ENCODE measurements at regions not wholly inside any gene's neighbourhood (a gene's known extent, or its start where the extent isn't known, plus 50 kb on each side); places are given as distances from the start of the nearest gene placed in this dataset.

- TF ChIP-seq, protein P1, sequence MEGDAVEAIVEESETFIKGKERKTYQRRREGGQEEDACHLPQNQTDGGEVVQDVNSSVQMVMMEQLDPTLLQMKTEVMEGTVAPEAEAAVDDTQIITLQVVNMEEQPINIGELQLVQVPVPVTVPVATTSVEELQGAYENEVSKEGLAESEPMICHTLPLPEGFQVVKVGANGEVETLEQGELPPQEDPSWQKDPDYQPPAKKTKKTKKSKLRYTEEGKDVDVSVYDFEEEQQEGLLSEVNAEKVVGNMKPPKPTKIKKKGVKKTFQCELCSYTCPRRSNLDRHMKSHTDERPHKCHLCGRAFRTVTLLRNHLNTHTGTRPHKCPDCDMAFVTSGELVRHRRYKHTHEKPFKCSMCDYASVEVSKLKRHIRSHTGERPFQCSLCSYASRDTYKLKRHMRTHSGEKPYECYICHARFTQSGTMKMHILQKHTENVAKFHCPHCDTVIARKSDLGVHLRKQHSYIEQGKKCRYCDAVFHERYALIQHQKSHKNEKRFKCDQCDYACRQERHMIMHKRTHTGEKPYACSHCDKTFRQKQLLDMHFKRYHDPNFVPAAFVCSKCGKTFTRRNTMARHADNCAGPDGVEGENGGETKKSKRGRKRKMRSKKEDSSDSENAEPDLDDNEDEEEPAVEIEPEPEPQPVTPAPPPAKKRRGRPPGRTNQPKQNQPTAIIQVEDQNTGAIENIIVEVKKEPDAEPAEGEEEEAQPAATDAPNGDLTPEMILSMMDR (IDR thresholded peaks at IDR 0.05; ENCODE audit: borderline replicate concordance, insufficient read depth, low read depth, low read length), result no peak
- H3K4me3 ChIP-seq (ENCODE audit: low read depth, low read length), result no peak overlapping the region
These were observed 693.6 kb upstream of the MAP3K7 start for GRCh38 chr6:91280494-91280830.

GRCh38 chr6:91279740-91280493 lies 693.0 kb upstream of the MAP3K7 start:
- TF ChIP-seq, protein P1 (IDR thresholded peaks at IDR 0.05; ENCODE audit: borderline replicate concordance, insufficient read depth, low read depth, low read length), result no peak
- no peak overlapping the region for H3K4me3 ChIP-seq (ENCODE audit: low read depth, low read length)

DNA sequence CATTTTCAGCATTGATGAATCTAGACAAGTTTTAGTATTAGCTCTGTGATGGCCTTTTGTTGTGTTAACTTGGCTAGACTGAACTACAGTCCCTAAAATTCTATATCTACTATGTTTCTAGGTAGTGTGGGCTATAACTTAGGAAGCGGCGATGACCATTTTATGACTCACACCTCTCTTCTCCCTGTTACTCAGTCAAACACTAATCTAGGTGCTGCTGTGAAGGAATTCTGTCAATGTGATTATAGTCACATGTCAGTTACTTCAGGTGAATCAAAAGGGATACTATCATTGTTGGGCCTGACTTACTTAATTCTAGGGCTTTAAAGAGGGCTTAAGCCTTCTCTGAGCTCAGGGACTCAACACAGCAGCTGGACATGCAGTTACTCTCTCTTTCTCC lies 691.5 kb upstream of the MAP3K7 start:
- TF ChIP-seq, protein P1 (IDR thresholded peaks at IDR 0.05; ENCODE audit: borderline replicate concordance, insufficient read depth, low read depth, low read length), result no peak
- H3K4me3 ChIP-seq (ENCODE audit: low read depth, low read length), result no peak overlapping the region

- TF ChIP-seq, protein P1 (IDR thresholded peaks at IDR 0.05; ENCODE audit: borderline replicate concordance, insufficient read depth, low read depth, low read length), result peak; percentile 36; the same call in 1 of the 2 replicates
- H3K4me3 ChIP-seq (ENCODE audit: low read depth, low read length), result no peak overlapping the region
These were observed 689.4 kb upstream of the MAP3K7 start for GRCh38 chr6:91276315-91276714.

- no peak overlapping the region for H3K4me3 ChIP-seq (ENCODE audit: low read depth, low read length)
- TF ChIP-seq, protein P1 (IDR thresholded peaks at IDR 0.05; ENCODE audit: borderline replicate concordance, insufficient read depth, low read depth, low read length), result no peak
These were observed 686.9 kb upstream of the MAP3K7 start for GRCh38 chr6:91273729-91274128.

DNA sequence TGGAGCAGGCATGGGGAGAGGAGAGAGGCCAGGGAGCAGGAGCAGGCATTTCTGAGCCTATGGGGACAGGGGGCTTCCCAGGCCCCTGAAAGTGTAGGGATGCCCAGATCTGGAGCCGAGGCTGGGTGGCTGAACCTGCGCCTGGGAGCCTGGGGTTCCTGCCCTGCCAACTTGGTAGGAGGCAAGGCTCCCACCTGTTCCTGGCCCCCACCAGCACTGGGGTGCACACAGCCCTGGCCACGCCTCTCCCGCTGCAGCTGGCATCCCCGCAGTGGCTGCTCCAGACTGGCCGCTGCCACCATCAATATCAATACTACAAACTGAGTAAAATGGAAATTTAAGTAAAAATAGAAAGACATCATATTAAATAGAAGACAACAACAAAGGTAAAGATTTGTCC lies 684.9 kb upstream of the MAP3K7 start:
- H3K4me3 ChIP-seq (ENCODE audit: low read depth, low read length), result no peak overlapping the region
- TF ChIP-seq, protein P1 (IDR thresholded peaks at IDR 0.05; ENCODE audit: borderline replicate concordance, insufficient read depth, low read depth, low read length), result no peak

DNA sequence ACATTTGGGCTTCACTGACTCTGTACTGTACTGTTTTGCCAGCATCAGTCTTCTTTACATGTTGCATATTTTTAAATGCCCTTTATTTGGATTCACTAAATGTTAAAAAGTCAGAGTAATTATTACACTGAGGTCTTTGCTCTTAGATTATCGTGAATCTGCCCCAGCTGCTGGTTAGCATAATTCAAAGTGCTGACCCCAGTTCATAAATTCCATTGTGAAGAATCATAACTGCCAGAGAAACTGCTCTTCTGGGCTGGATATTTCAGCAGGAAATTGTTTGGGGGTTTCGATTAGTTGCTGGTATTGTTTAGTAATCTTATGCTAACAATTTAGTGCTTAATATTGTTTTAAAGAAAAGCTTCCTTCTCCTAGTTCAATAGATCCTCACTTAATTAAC lies 682.1 kb upstream of the MAP3K7 start:
- H3K4me3 ChIP-seq (ENCODE audit: low read depth, low read length), result no peak overlapping the region
- TF ChIP-seq, protein P1 (IDR thresholded peaks at IDR 0.05; ENCODE audit: borderline replicate concordance, insufficient read depth, low read depth, low read length), result no peak

Measured in GM12875 (cell line).